ENCODE measurements at regions not wholly inside any gene's neighbourhood (a gene's known extent, or its start where the extent isn't known, plus 50 kb on each side); places are given as distances from the start of the nearest gene placed in this dataset.

GRCh38 chr2:66694087-66694860, 259.3 kb downstream of the MEIS1 start:
- Mint-ChIP-seq H3K27ac (no peak overlapping the region), H3K4me1 (no peaks in the 10 kb centered on the region), H3K36me3 (ENCODE audit: low read depth) (no peaks in the 10 kb centered on the region), H3K27me3 (peaks cover 2% of the 10 kb centered on the region), H3K9me3 (no peaks in the 10 kb centered on the region), H3K4me3 (no peak overlapping the region)
- intact Hi-C loops (cut with micrococcal nuclease), result no loop called here
- CTCF ChIA-PET, result no interaction called here
- no peak for ATAC-seq (ENCODE audit: low read depth)
- no peak for DNase-seq
- TF ChIP-seq CTCF (IDR thresholded peaks at IDR 0.05), result no peak
- POLR2A ChIA-PET, result no interaction called here

GRCh38 chr2:66695226-66695735, 260.4 kb downstream of the MEIS1 start:
- no peak overlapping the region for H3K4me3 Mint-ChIP-seq
- ChIA-PET CTCF (no interaction called here), POLR2A (no interaction called here)
- no peak overlapping the region for H3K27ac Mint-ChIP-seq
- intact Hi-C loops (cut with micrococcal nuclease), result no loop called here
- peaks cover 2% of the 10 kb centered on the region for H3K27me3 Mint-ChIP-seq
- H3K4me1 Mint-ChIP-seq, result no peaks in the 10 kb centered on the region
- no peak for ATAC-seq (ENCODE audit: low read depth)
- DNase-seq, result no peak
- TF ChIP-seq CTCF (IDR thresholded peaks at IDR 0.05), result no peak
- no peaks in the 10 kb centered on the region for H3K9me3 Mint-ChIP-seq
- H3K36me3 Mint-ChIP-seq (ENCODE audit: low read depth), result no peaks in the 10 kb centered on the region

GRCh38 chr2:66696374-66696773, 261.4 kb downstream of the MEIS1 start:
- POLR2A ChIA-PET, result no interaction called here
- H3K27me3 Mint-ChIP-seq, result peaks cover 2% of the 10 kb centered on the region
- H3K36me3 Mint-ChIP-seq (ENCODE audit: low read depth), result no peaks in the 10 kb centered on the region
- H3K4me3 Mint-ChIP-seq, result no peak overlapping the region
- CTCF ChIA-PET, result no interaction called here
- intact Hi-C loops (cut with micrococcal nuclease), result no loop called here
- no peaks in the 10 kb centered on the region for H3K9me3 Mint-ChIP-seq
- TF ChIP-seq CTCF (IDR thresholded peaks at IDR 0.05), result no peak
- H3K27ac Mint-ChIP-seq, result no peak overlapping the region
- DNase-seq, result no peak
- H3K4me1 Mint-ChIP-seq, result no peaks in the 10 kb centered on the region
- no peak for ATAC-seq (ENCODE audit: low read depth)

GRCh38 chr2:66696886-66697285, 262.0 kb downstream of the MEIS1 start:
- Mint-ChIP-seq H3K27ac (no peak overlapping the region), H3K4me1 (no peaks in the 10 kb centered on the region), H3K27me3 (no peaks in the 10 kb centered on the region), H3K9me3 (no peaks in the 10 kb centered on the region), H3K36me3 (ENCODE audit: low read depth) (no peaks in the 10 kb centered on the region), H3K4me3 (no peak overlapping the region)
- no peak for DNase-seq
- intact Hi-C loops (cut with micrococcal nuclease), result no loop called here
- POLR2A ChIA-PET, result no interaction called here
- no peak for ATAC-seq (ENCODE audit: low read depth)
- CTCF ChIA-PET, result no interaction called here
- no peak for TF ChIP-seq CTCF (IDR thresholded peaks at IDR 0.05)

GRCh38 chr2:66697366-66697765, 262.4 kb downstream of the MEIS1 start:
- no peak for DNase-seq
- Mint-ChIP-seq H3K36me3 (ENCODE audit: low read depth) (no peaks in the 10 kb centered on the region), H3K4me1 (no peaks in the 10 kb centered on the region), H3K9me3 (no peaks in the 10 kb centered on the region), H3K27me3 (no peaks in the 10 kb centered on the region), H3K27ac (no peak overlapping the region), H3K4me3 (no peak overlapping the region)
- ChIA-PET POLR2A (no interaction called here), CTCF (no interaction called here)
- TF ChIP-seq CTCF (IDR thresholded peaks at IDR 0.05), result no peak
- no peak for ATAC-seq (ENCODE audit: low read depth)
- intact Hi-C loops (cut with micrococcal nuclease), result no loop called here

All from activated B cell treated with CpG ODN at 0.5 μM for 24 hours (primary cell).